ENCODE measurements at regions not wholly inside any gene's neighbourhood (a gene's known extent, or its start where the extent isn't known, plus 50 kb on each side); places are given as distances from the start of the nearest gene placed in this dataset.

- no peak for DNase-seq
Measured at GRCh38 chr6:90435207-90435899, 138.7 kb upstream of the BACH2 start.

- peak in 1 of 2 experiments; percentile 30 for DNase-seq
Measured at GRCh38 chr6:90434094-90434493, 137.5 kb upstream of the BACH2 start.

GRCh38 chr6:90432937-90433336 is 136.3 kb upstream of the BACH2 start:
- DNase-seq, result no peak

GRCh38 chr6:90432041-90432775 is 135.6 kb upstream of the BACH2 start:
- DNase-seq, result no peak

- DNase-seq, result no peak
Measured at GRCh38 chr6:90431576-90431975, 134.9 kb upstream of the BACH2 start.

GRCh38 chr6:90429713-90430112 is 133.1 kb upstream of the BACH2 start:
- DNase-seq, result no peak

GRCh38 chr6:90428514-90428913 is 131.9 kb upstream of the BACH2 start:
- peak in 1 of 2 experiments; percentile 79 for DNase-seq

- no peak for DNase-seq
Measured at GRCh38 chr6:90425161-90425641, 128.6 kb upstream of the BACH2 start.

GRCh38 chr6:90424580-90424979 is 127.9 kb upstream of the BACH2 start:
- no peak for DNase-seq

- DNase-seq, result peak; percentile 41 to 79
Measured at GRCh38 chr6:90421666-90422065, 125.0 kb upstream of the BACH2 start.

GRCh38 chr6:90420500-90420899 is 123.9 kb upstream of the BACH2 start:
- DNase-seq, result peak in 1 of 2 experiments; percentile 54

GRCh38 chr6:90417385-90417784 is 120.7 kb upstream of the BACH2 start:
- no peak for DNase-seq

GRCh38 chr6:90416322-90416721 is 119.7 kb upstream of the BACH2 start:
- DNase-seq, result no peak

- DNase-seq, result no peak
Measured at GRCh38 chr6:90415178-90415577, 118.5 kb upstream of the BACH2 start.

GRCh38 chr6:90414352-90414751 is 117.7 kb upstream of the BACH2 start:
- DNase-seq, result no peak

GRCh38 chr6:90413867-90414266 is 117.2 kb upstream of the BACH2 start:
- peak; percentile 79 to 89 for DNase-seq

GRCh38 chr6:90413396-90413795 is 116.8 kb upstream of the BACH2 start:
- DNase-seq, result no peak

- peak in 1 of 2 experiments; percentile 45 for DNase-seq
Measured at GRCh38 chr6:90412538-90413369, 116.1 kb upstream of the BACH2 start.

- no peak for DNase-seq
Measured at GRCh38 chr6:90411292-90411781, 114.7 kb upstream of the BACH2 start.

- no peak for DNase-seq
Measured at GRCh38 chr6:90409700-90410099, 113.1 kb upstream of the BACH2 start.

- no peak for DNase-seq
Measured at GRCh38 chr6:90406957-90407356, 110.3 kb upstream of the BACH2 start.

- DNase-seq, result peak in 1 of 2 experiments; percentile 8
Measured at GRCh38 chr6:90406142-90406794, 109.6 kb upstream of the BACH2 start.
